Caco-2 (cell line): ENCODE measurements at regions not wholly inside any gene's neighbourhood (a gene's known extent, or its start where the extent isn't known, plus 50 kb on each side); places are given as distances from the start of the nearest gene placed in this dataset.

Source experiments
- BruUV-seq: library from RNA; stranded (reverse); fragments of 400-500 nt; replicated peaks from 2 replicates; lab custom pipeline; 2021; lab: Mats Ljungman, UMichigan
- CTCF ChIA-PET: fragments of 300-600 bp; sonication (Branson Sonifier 250); formaldehyde crosslinking; loops from one replicate; lab custom pipeline; 2022; ENCODE audit warnings: antibody characterized with exemption; lab: Charles Lee
- POLR2A ChIA-PET: fragments of 300-600 bp; sonication (Branson Sonifier 250); formaldehyde crosslinking; loops from one replicate; lab custom pipeline; 2022; ENCODE audit warnings: antibody characterized with exemption; lab: Charles Lee
- DNase-seq, 2 experiments: peaks; one replicate each; pipeline versions ENCODE4 v3.0.0 to v3.0.0-alpha.2; 2020 to 2022
- H3K27me3 ChIP-seq: replicated peaks from 2 replicates; pipeline ENCODE4 v1.6.0; 2011; ENCODE audit warnings: low read length; ENCODE audit not compliant: control insufficient read depth, insufficient read depth
- H3K36me3 ChIP-seq: 2 replicates; pipeline ENCODE4 v1.5.1; 2011; ENCODE audit warnings: low read length; ENCODE audit not compliant: control insufficient read depth, insufficient read depth
- H3K4me1 ChIP-seq: fragments of 250-450 bp; sonication (Bioruptor Pico); 2 replicates; pipeline ENCODE4 v1.5.1; 2020; ENCODE audit warnings: mild to moderate bottlenecking
- H3K4me3 ChIP-seq: 2 replicates; pipeline ENCODE4 v1.5.1; 2011; ENCODE audit warnings: low read depth, mild to moderate bottlenecking, control low read depth, low read length
- H3K9me3 ChIP-seq: fragments of 250-450 bp; sonication (Bioruptor Pico); 2 replicates; pipeline ENCODE4 v1.5.1; 2020; ENCODE audit warnings: mild to moderate bottlenecking, moderate library complexity
- H3K27ac Mint-ChIP-seq: one replicate; pipeline ENCODE4 v1.8.0; 2022; ENCODE audit warnings: mixed read lengths; ENCODE audit not compliant: unreplicated experiment
- H3K27me3 Mint-ChIP-seq: one replicate; pipeline ENCODE4 v1.8.0; 2022; ENCODE audit warnings: mixed read lengths; ENCODE audit not compliant: insufficient read depth, unreplicated experiment
- H3K36me3 Mint-ChIP-seq: one replicate; pipeline ENCODE4 v1.8.0; 2022; ENCODE audit warnings: mild to moderate bottlenecking, mixed read lengths; ENCODE audit not compliant: insufficient read depth, unreplicated experiment
- H3K4me1 Mint-ChIP-seq: one replicate; pipeline ENCODE4 v1.8.0; 2022; ENCODE audit warnings: low read depth, mixed read lengths; ENCODE audit not compliant: unreplicated experiment
- H3K4me3 Mint-ChIP-seq: one replicate; pipeline ENCODE4 v1.8.0; 2022; ENCODE audit warnings: mild to moderate bottlenecking, moderate library complexity, mixed read lengths; ENCODE audit not compliant: unreplicated experiment
- H3K9me3 Mint-ChIP-seq: one replicate; pipeline ENCODE4 v1.8.0; 2022; ENCODE audit warnings: mixed read lengths; ENCODE audit not compliant: unreplicated experiment
- intact Hi-C: fragments of 100-400 bp; cut with micrococcal nuclease; formaldehyde crosslinking; loops from one replicate; pipeline ENCODE4 v1.10.0; 2022; ENCODE audit not compliant: unreplicated experiment
- TF ChIP-seq, protein P1 (sequence below), 2 experiments: fragments of 200-600 bp in 1 of 2; IDR thresholded peaks; 1 replicate in 1 of 2; 2 replicates in 1 of 2; pipeline versions ENCODE4 v1.5.1 to v1.8.0; 2011 to 2022; ENCODE audit warnings: antibody characterized with exemption in 1 of 2, control low read depth in 1 of 2, inconsistent platforms in 1 of 2, low read depth in 1 of 2, low read length in 1 of 2, mild to moderate bottlenecking in 1 of 2, moderate library complexity in 1 of 2; ENCODE audit not compliant: insufficient read depth in 1 of 2, severe bottlenecking in 1 of 2, unreplicated experiment in 1 of 2

DNA sequence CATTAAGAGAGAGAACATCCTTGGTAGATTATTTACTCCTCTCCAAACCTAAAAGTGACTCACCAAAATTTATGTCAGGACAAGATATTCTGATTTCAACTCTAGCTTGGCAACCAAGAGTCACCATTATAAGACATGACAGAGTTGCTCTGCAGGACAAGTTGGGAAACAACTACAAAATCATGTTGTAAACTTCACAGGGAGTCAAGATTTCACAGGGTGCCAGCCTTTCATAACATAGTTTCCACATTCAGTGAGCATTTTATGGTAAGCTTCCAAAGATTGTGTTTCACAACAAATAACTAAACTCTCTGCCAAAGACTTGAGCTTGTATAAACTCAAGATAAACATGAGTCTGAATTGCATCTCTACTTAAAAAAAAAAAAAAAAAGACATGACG lies 121.0 kb upstream of the DIAPH2 start:
- no TSS peak for BruUV-seq
- H3K36me3 ChIP-seq: no peaks in the 10 kb centered on the region
- H3K4me3 ChIP-seq: no peak overlapping the region
- no peak for DNase-seq
- Mint-ChIP-seq H3K4me1 (no peaks in the 10 kb centered on the region), H3K4me3 (no peak overlapping the region), H3K36me3 (no peaks in the 10 kb centered on the region), H3K27ac (no peak overlapping the region), H3K9me3 (no peaks in the 10 kb centered on the region), H3K27me3 (peaks cover 2% of the 10 kb centered on the region)
- ChIA-PET CTCF (no interaction called here), POLR2A (interaction anchor here (0.5 kb wide), 1 partner anchor 46 kb away, joined by 3 read pairs; no protein-coding TSS in a partner anchor)
- H3K4me1 ChIP-seq: no peaks in the 10 kb centered on the region
- TF ChIP-seq, protein P1, sequence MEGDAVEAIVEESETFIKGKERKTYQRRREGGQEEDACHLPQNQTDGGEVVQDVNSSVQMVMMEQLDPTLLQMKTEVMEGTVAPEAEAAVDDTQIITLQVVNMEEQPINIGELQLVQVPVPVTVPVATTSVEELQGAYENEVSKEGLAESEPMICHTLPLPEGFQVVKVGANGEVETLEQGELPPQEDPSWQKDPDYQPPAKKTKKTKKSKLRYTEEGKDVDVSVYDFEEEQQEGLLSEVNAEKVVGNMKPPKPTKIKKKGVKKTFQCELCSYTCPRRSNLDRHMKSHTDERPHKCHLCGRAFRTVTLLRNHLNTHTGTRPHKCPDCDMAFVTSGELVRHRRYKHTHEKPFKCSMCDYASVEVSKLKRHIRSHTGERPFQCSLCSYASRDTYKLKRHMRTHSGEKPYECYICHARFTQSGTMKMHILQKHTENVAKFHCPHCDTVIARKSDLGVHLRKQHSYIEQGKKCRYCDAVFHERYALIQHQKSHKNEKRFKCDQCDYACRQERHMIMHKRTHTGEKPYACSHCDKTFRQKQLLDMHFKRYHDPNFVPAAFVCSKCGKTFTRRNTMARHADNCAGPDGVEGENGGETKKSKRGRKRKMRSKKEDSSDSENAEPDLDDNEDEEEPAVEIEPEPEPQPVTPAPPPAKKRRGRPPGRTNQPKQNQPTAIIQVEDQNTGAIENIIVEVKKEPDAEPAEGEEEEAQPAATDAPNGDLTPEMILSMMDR (IDR thresholded peaks at IDR 0.05; ENCODE audit: insufficient read depth in 1 of 2, low read depth in 1 of 2, low read length in 1 of 2, severe bottlenecking in 1 of 2, unreplicated experiment in 1 of 2): no peak
- no peaks in the 10 kb centered on the region for H3K9me3 ChIP-seq
- no peaks in the 10 kb centered on the region for H3K27me3 ChIP-seq
- intact Hi-C loops: no loop called here

DNA sequence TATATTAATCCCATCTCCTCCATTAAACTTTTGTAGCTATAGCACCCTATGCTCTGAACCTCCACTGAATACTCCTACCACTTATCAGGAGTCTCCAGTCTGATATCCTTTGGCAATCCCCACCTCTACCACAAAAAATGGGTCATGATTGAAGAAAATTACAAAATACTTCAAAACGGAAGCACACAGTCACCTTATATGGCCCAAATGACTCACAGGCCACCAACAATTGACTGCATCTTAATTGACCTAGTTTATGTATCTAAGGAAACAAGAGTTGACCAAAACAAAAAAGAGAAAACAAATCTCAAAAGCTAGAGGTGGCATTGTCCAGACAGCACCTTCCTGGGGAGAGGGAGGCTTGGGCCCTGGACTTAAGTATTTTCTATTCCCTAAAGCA lies 120.0 kb upstream of the DIAPH2 start:
- TF ChIP-seq, protein P1 (IDR thresholded peaks at IDR 0.05; ENCODE audit: insufficient read depth in 1 of 2, low read depth in 1 of 2, low read length in 1 of 2, severe bottlenecking in 1 of 2, unreplicated experiment in 1 of 2): no peak
- no TSS peak for BruUV-seq
- H3K27me3 Mint-ChIP-seq: peaks cover 2% of the 10 kb centered on the region
- Histone ChIP-seq H3K4me3 (no peak overlapping the region), H3K27me3 (no peaks in the 10 kb centered on the region), H3K9me3 (no peaks in the 10 kb centered on the region), H3K4me1 (no peaks in the 10 kb centered on the region), H3K36me3 (no peaks in the 10 kb centered on the region)
- intact Hi-C loops: no loop called here
- H3K4me3 Mint-ChIP-seq: no peak overlapping the region
- POLR2A ChIA-PET: no interaction called here
- CTCF ChIA-PET: no interaction called here
- H3K4me1 Mint-ChIP-seq: no peaks in the 10 kb centered on the region
- no peaks in the 10 kb centered on the region for H3K9me3 Mint-ChIP-seq
- no peak for DNase-seq
- no peak overlapping the region for H3K27ac Mint-ChIP-seq
- H3K36me3 Mint-ChIP-seq: no peaks in the 10 kb centered on the region

DNA sequence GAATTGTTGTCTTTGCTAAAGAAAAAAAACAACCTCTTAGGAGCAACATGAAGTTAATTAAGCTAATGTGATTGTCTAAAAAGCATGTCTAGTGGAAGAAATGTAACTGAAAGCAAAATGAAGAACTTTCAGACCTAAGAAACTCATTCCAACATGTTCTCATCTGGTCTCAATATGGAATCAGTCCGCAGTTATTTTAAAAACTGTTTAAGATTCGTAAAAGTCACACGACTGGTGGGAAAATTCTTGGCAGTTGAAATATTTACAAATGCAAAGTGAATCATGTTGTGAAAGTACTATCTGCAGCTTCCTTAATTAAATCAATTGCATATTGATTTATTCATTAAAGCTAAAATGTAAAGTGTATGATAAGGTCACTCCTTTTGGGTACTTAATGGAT lies 117.8 kb upstream of the DIAPH2 start:
- TF ChIP-seq, protein P1 (IDR thresholded peaks at IDR 0.05; ENCODE audit: insufficient read depth in 1 of 2, low read depth in 1 of 2, low read length in 1 of 2, severe bottlenecking in 1 of 2, unreplicated experiment in 1 of 2): no peak

More for the DNA sequence above, 117.8 kb upstream of the DIAPH2 start:
- Histone ChIP-seq H3K4me1 (no peaks in the 10 kb centered on the region), H3K27me3 (no peaks in the 10 kb centered on the region), H3K4me3 (no peak overlapping the region), H3K9me3 (no peaks in the 10 kb centered on the region), H3K36me3 (no peaks in the 10 kb centered on the region)
- Mint-ChIP-seq H3K36me3 (no peaks in the 10 kb centered on the region), H3K4me1 (no peaks in the 10 kb centered on the region), H3K9me3 (no peaks in the 10 kb centered on the region), H3K27me3 (no peaks in the 10 kb centered on the region), H3K27ac (no peak overlapping the region), H3K4me3 (no peak overlapping the region)
- ChIA-PET POLR2A (no interaction called here), CTCF (no interaction called here)
- no peak for DNase-seq
- intact Hi-C loops: no loop called here
- no TSS peak for BruUV-seq
